Sciatic nerve (tissue), 2 donors: ENCODE measurements at regions not wholly inside any gene's neighbourhood (a gene's known extent, or its start where the extent isn't known, plus 50 kb on each side); places are given as distances from the start of the nearest gene placed in this dataset.

Experiments
- ATAC-seq: fragments of 200-7000 bp; cut with Tn5 transposase; one replicate; pipeline ENCODE4 v1.9.1; 2020; ENCODE audit warnings: mild to moderate bottlenecking, moderate library complexity
- DNase-seq: peaks from one replicate; pipeline ENCODE4 v3.0.0-alpha.2; 2020; ENCODE audit warnings: low spot score
- intact Hi-C: fragments of 100-400 bp; cut with DNase I; formaldehyde crosslinking; loops from one replicate; pipeline ENCODE4 v1.14.2; 2022
- donor health status: DM: no; HTN: no; CAD: no.
- donor health status: DM: no; HTN: no; CAD: no.

GRCh38 chr1:239536165-239536849, 149.9 kb downstream of the CHRM3 start:
- DNase-seq (no peak), ATAC-seq (no peak)
- intact Hi-C loops = no loop called here

GRCh38 chr1:239537795-239538194, 151.4 kb downstream of the CHRM3 start:
- ATAC-seq (no peak), DNase-seq (no peak)
- intact Hi-C loops = no loop called here

GRCh38 chr1:239538239-239538988, 152.0 kb downstream of the CHRM3 start:
- DNase-seq (no peak), ATAC-seq (no peak)
- intact Hi-C loops = no loop called here

- no peak for ATAC-seq
- DNase-seq = no peak
- intact Hi-C loops = no loop called here
Measured at GRCh38 chr1:239539051-239539450, 152.7 kb downstream of the CHRM3 start.

GRCh38 chr1:239539812-239540211, 153.4 kb downstream of the CHRM3 start:
- ATAC-seq (no peak), DNase-seq (no peak)
- intact Hi-C loops = no loop called here

- DNase-seq (no peak), ATAC-seq (no peak)
- intact Hi-C loops = no loop called here
Measured at GRCh38 chr1:239543873-239544272, 157.5 kb downstream of the CHRM3 start.

GRCh38 chr1:239545466-239545865, 159.1 kb downstream of the CHRM3 start:
- DNase-seq (no peak), ATAC-seq (no peak)
- intact Hi-C loops = no loop called here

GRCh38 chr1:239547987-239548386, 161.6 kb downstream of the CHRM3 start:
- no peak for DNase-seq
- intact Hi-C loops = no loop called here
- ATAC-seq = no peak

- intact Hi-C loops = no loop called here
- no peak for DNase-seq
- ATAC-seq = no peak
Measured at GRCh38 chr1:239550178-239550577, 163.8 kb downstream of the CHRM3 start.

- no peak for ATAC-seq
Measured at GRCh38 chr1:239555350-239555749, 169.0 kb downstream of the CHRM3 start.

GRCh38 chr1:239558559-239558958, 172.2 kb downstream of the CHRM3 start:
- DNase-seq (no peak), ATAC-seq (no peak)
- intact Hi-C loops = no loop called here

More at GRCh38 chr1:239555350-239555749, 169.0 kb downstream of the CHRM3 start:
- DNase-seq = no peak
- intact Hi-C loops = no loop called here

GRCh38 chr1:239558991-239559390, 172.6 kb downstream of the CHRM3 start:
- ATAC-seq (no peak), DNase-seq (no peak)
- intact Hi-C loops = no loop called here

- ATAC-seq = no peak
- intact Hi-C loops = no loop called here
- DNase-seq = no peak
Measured at GRCh38 chr1:239560921-239561320, 174.6 kb downstream of the CHRM3 start.

GRCh38 chr1:239562095-239562494, 175.7 kb downstream of the CHRM3 start:
- intact Hi-C loops = no loop called here

GRCh38 chr1:239563681-239564080, 177.3 kb downstream of the CHRM3 start:
- ATAC-seq (no peak), DNase-seq (no peak)
- intact Hi-C loops = no loop called here

More at GRCh38 chr1:239562095-239562494, 175.7 kb downstream of the CHRM3 start:
- DNase-seq (no peak), ATAC-seq (no peak)

GRCh38 chr1:239566074-239566473, 179.7 kb downstream of the CHRM3 start:
- intact Hi-C loops = no loop called here
- ATAC-seq = no peak
- DNase-seq = no peak

- DNase-seq (no peak), ATAC-seq (no peak)
- intact Hi-C loops = no loop called here
Measured at GRCh38 chr1:239570878-239571277, 184.5 kb downstream of the CHRM3 start.

- intact Hi-C loops = no loop called here
- ATAC-seq = no peak
- no peak for DNase-seq
Measured at GRCh38 chr1:239572183-239572582, 185.8 kb downstream of the CHRM3 start.

- DNase-seq (no peak), ATAC-seq (no peak)
- intact Hi-C loops = no loop called here
Measured at GRCh38 chr1:239574112-239574511, 187.7 kb downstream of the CHRM3 start.

- no peak for ATAC-seq
- intact Hi-C loops = no loop called here
- DNase-seq = no peak
Measured at GRCh38 chr1:239575113-239575512, 188.7 kb downstream of the CHRM3 start.

- no peak for DNase-seq
- ATAC-seq = no peak
- intact Hi-C loops = no loop called here
Measured at GRCh38 chr1:239583536-239583935, 197.2 kb downstream of the CHRM3 start.
